SK-N-SH (cell line): ENCODE measurements at regions not wholly inside any gene's neighbourhood (a gene's known extent, or its start where the extent isn't known, plus 50 kb on each side); places are given as distances from the start of the nearest gene placed in this dataset.
A peak's percentile ranks its signal among the peaks of the same experiment; 100 is the strongest.

Source experiments
- CTCF ChIA-PET: fragments of 300-600, 350-600 bp; formaldehyde crosslinking; extraction: SDS; loops from one replicate; lab custom pipeline; 2021; lab: Yijun Ruan, JAX
- POLR2A ChIA-PET: fragments of 350-600 bp; sonication (Branson Sonifier 250); formaldehyde crosslinking; extraction: SDS; loops from one replicate; lab custom pipeline; 2020; ENCODE audit warnings: antibody characterized with exemption, inconsistent platforms; lab: Yijun Ruan, JAX
- DNase-seq: peaks from one replicate; pipeline ENCODE4 v3.0.0; 2012
- H2AFZ ChIP-seq: fragments of 200-600 bp; sonication (generic); 2 replicates; pipeline ENCODE4 v1.8.1; 2016; ENCODE audit warnings: antibody characterized with exemption, mild to moderate bottlenecking, low read depth
- H3F3A ChIP-seq: fragments of 200-600 bp; sonication (generic); replicated peaks from 2 replicates; pipeline ENCODE3; 2016; ENCODE audit warnings: antibody characterized with exemption, mild to moderate bottlenecking; ENCODE audit not compliant: insufficient read depth
- H3K27ac ChIP-seq, 2 experiments: fragments of 200-500 bp in 1 of 2; fragments of 200-600 bp in 1 of 2; sonication (Bioruptor generic) in 1 of 2; sonication (generic), shearing (Covaris generic) in 1 of 2; 2 replicates each; pipeline versions ENCODE4 v1.5.1 to v1.6.1; 2014 to 2016; ENCODE audit warnings: low read depth in 2 of 2, inconsistent platforms in 1 of 2, low read length in 1 of 2, mild to moderate bottlenecking in 1 of 2, mixed read lengths in 1 of 2
- H3K27me3 ChIP-seq: fragments of 200-600 bp; sonication (generic), shearing (Covaris generic); 2 replicates; pipeline ENCODE4 v1.6.1; 2016; ENCODE audit warnings: mixed run types; ENCODE audit not compliant: insufficient read depth
- H3K36me3 ChIP-seq, 2 experiments: fragments of 200-500 bp in 1 of 2; fragments of 200-600 bp in 1 of 2; sonication (Bioruptor generic) in 1 of 2; sonication (generic) in 1 of 2; replicated peaks in 1 of 2; 2 replicates each; pipeline versions ENCODE3 to v1.5.1; 2014 to 2016; ENCODE audit warnings: low read length in 1 of 2, mild to moderate bottlenecking in 1 of 2; ENCODE audit not compliant: insufficient read depth in 2 of 2, control insufficient read depth in 1 of 2
- H3K4me1 ChIP-seq, 2 experiments: fragments of 200-500 bp in 1 of 2; fragments of 200-600 bp in 1 of 2; sonication (Bioruptor generic) in 1 of 2; sonication (generic), shearing (Covaris generic) in 1 of 2; 2 replicates each; pipeline versions ENCODE4 v1.5.1 to v1.6.1; 2014 to 2016; ENCODE audit warnings: low read depth in 1 of 2, low read length in 1 of 2, mixed run types in 1 of 2; ENCODE audit not compliant: insufficient read depth in 2 of 2, control insufficient read depth in 1 of 2
- H3K4me2 ChIP-seq: fragments of 200-600 bp; sonication (generic), shearing (Covaris generic); 2 replicates; pipeline ENCODE4 v1.6.1; 2017; ENCODE audit warnings: mixed run types
- H3K4me3 ChIP-seq, 2 experiments: fragments of 200-500 bp in 1 of 2; fragments of 200-600 bp in 1 of 2; sonication (Bioruptor generic) in 1 of 2; sonication (generic), shearing (Covaris generic) in 1 of 2; 2 replicates each; pipeline versions ENCODE4 v1.5.1 to v1.8.1; 2014 to 2016; ENCODE audit warnings: low read depth in 2 of 2, inconsistent platforms in 1 of 2, low read length in 1 of 2, mild to moderate bottlenecking in 1 of 2, mixed read lengths in 1 of 2, moderate library complexity in 1 of 2
- H3K79me2 ChIP-seq: fragments of 200-600 bp; sonication (generic); 2 replicates; pipeline ENCODE4 v1.8.1; 2017; ENCODE audit warnings: mild to moderate bottlenecking; ENCODE audit not compliant: insufficient read depth
- H3K9ac ChIP-seq: fragments of 200-600 bp; sonication (generic); 2 replicates; pipeline ENCODE4 v1.6.1; 2017; ENCODE audit warnings: mixed run types
- H3K9me2 ChIP-seq: fragments of 200-600 bp; sonication (generic); 2 replicates; pipeline ENCODE4 v1.6.1; 2017; ENCODE audit warnings: mixed run types
- H3K9me3 ChIP-seq: fragments of 200-600 bp; sonication (generic); 2 replicates; pipeline ENCODE4 v1.6.1; 2017; ENCODE audit warnings: mixed run types, mild to moderate bottlenecking, moderate library complexity
- H4K20me1 ChIP-seq: fragments of 200-600 bp; sonication (generic); 2 replicates; pipeline ENCODE4 v1.6.1; 2017; ENCODE audit warnings: mild to moderate bottlenecking, mixed run types; ENCODE audit not compliant: insufficient read depth
- CTCF ChIP-seq: fragments of 200-600 bp; sonication (generic); IDR thresholded peaks from 2 replicates; pipeline ENCODE4 v1.6.1; 2017; ENCODE audit warnings: antibody characterized with exemption, mild to moderate bottlenecking, moderate library complexity
- ELF1 ChIP-seq: IDR thresholded peaks from 2 replicates; pipeline ENCODE4 v1.4.0; 2012
- FOSL2 ChIP-seq: IDR thresholded peaks from 2 replicates; pipeline ENCODE4 v1.4.0; 2012; ENCODE audit warnings: low read depth, mild to moderate bottlenecking, moderate library complexity, borderline replicate concordance
- GABPA ChIP-seq: IDR thresholded peaks from 2 replicates; pipeline ENCODE4 v1.4.0; 2012; ENCODE audit warnings: low read depth, mild to moderate bottlenecking
- MAX ChIP-seq: IDR thresholded peaks from 2 replicates; pipeline ENCODE4 v1.4.0; 2012; ENCODE audit warnings: low read depth
- NFIC ChIP-seq: IDR thresholded peaks from 2 replicates; pipeline ENCODE4 v1.4.0; 2012; ENCODE audit warnings: borderline replicate concordance
- POLR2AphosphoS5 ChIP-seq: IDR thresholded peaks from 2 replicates; pipeline ENCODE4 v1.6.1; 2012; ENCODE audit warnings: low read depth, low read length
- REST ChIP-seq: IDR thresholded peaks from 2 replicates; pipeline ENCODE4 v1.6.1; 2012; ENCODE audit warnings: mild to moderate bottlenecking, low read depth, low read length, moderate library complexity
- SMC3 ChIP-seq: IDR thresholded peaks from 2 replicates; pipeline ENCODE4 v1.6.1; 2012; ENCODE audit warnings: low read depth, low read length, improper control_type of control experiment
- TEAD4 ChIP-seq: IDR thresholded peaks from 2 replicates; pipeline ENCODE4 v1.4.0; 2012; ENCODE audit warnings: mild to moderate bottlenecking, borderline replicate concordance; ENCODE audit not compliant: insufficient read depth
- USF1 ChIP-seq: IDR thresholded peaks from 2 replicates; pipeline ENCODE4 v1.4.0; 2012; ENCODE audit warnings: low read depth, borderline replicate concordance
- USF2 ChIP-seq: fragments of 150-350 bp; IDR thresholded peaks from 2 replicates; pipeline ENCODE4 v1.6.1; 2017; ENCODE audit warnings: antibody characterized with exemption, low read length, low read depth, borderline replicate concordance
- YY1 ChIP-seq: IDR thresholded peaks from 2 replicates; pipeline ENCODE4 v1.4.0; 2012; ENCODE audit warnings: low read depth, mild to moderate bottlenecking
- WGBS: methylation state at CpG from one replicate; pipeline ENCODE4 v1.1.6; 2017; ENCODE audit warnings: low lambda C conversion rate; 5-methylcytosine and 5-hydroxymethylcytosine counted together

- no peaks in the 10 kb centered on the region for H3K79me2 ChIP-seq
- H3F3A ChIP-seq, result no peaks in the 10 kb centered on the region
- H3K27ac ChIP-seq, result no peak overlapping the region
- H3K9ac ChIP-seq, result no peak overlapping the region
- H3K36me3 ChIP-seq, result no peaks in the 10 kb centered on the region
- no peaks in the 10 kb centered on the region for H3K9me3 ChIP-seq
- H3K4me2 ChIP-seq, result no peak overlapping the region
- CTCF ChIA-PET, result no interaction called here
- WGBS, result 41% methylated on average over 9 of the region's 9 CpGs
- peak overlapping the region in 1 of 2 experiments; percentile 24; a peak in 1 of 4 replicates for H3K4me3 ChIP-seq
- H3K27me3 ChIP-seq, result no peaks in the 10 kb centered on the region
- no peaks in the 10 kb centered on the region for H3K9me2 ChIP-seq
- TF ChIP-seq USF1 (no peak), ELF1 (no peak), GABPA (no peak), YY1 (no peak), TEAD4 (no peak), SMC3 (no peak), FOSL2 (no peak), USF2 (no peak), CTCF (no peak), REST (no peak), NFIC (no peak), POLR2AphosphoS5 (no peak), MAX (no peak)
- H4K20me1 ChIP-seq, result no peaks in the 10 kb centered on the region
- POLR2A ChIA-PET, result no interaction called here
- H2AFZ ChIP-seq, result no peak overlapping the region
- H3K4me1 ChIP-seq, result no peaks in the 10 kb centered on the region
- DNase-seq, result no peak
Measured at GRCh38 chr18:65057439-65058083, 693.3 kb upstream of the CDH7 start.
